Left cardiac atrium (tissue), 4 donors: ENCODE measurements at regions not wholly inside any gene's neighbourhood (a gene's known extent, or its start where the extent isn't known, plus 50 kb on each side); places are given as distances from the start of the nearest gene placed in this dataset.

Source experiments
- ATAC-seq, 2 donors: fragments of 200-7000 bp; cut with Tn5 transposase; one replicate each; pipeline ENCODE4 v1.9.1; 2020; ENCODE audit warnings: mild to moderate bottlenecking in 2 of 2, moderate library complexity in 2 of 2
- DNase-seq: peaks from one replicate; pipeline ENCODE4 v3.0.0-alpha.2; 2020
- intact Hi-C, 2 donors: fragments of 100-400 bp; cut with DNase I; formaldehyde crosslinking; loops; one replicate each; pipeline versions ENCODE4 v1.14.1 to v1.15.1; 2022 to 2023
- donor health status: DM: no; HTN: yes; CAD: no.
- donor health status: DM: no; HTN: yes; CAD: no; lungs with severe emphysema.
- donor health status: DM: yes; HTN: yes; CAD: no.
- donor health status: Dilated cardiomyopathy.

- no peak for ATAC-seq
Measured at GRCh38 chr12:19000836-19001235, 128.7 kb upstream of the PLEKHA5 start.

GRCh38 chr12:19002216-19002615 lies 127.3 kb upstream of the PLEKHA5 start:
- no peak for ATAC-seq
- intact Hi-C loops, result no loop called here
- no peak for DNase-seq

More at GRCh38 chr12:19000836-19001235, 128.7 kb upstream of the PLEKHA5 start:
- DNase-seq, result no peak
- intact Hi-C loops, result no loop called here

- DNase-seq (no peak), ATAC-seq (no peak)
- intact Hi-C loops, result no loop called here
Measured at GRCh38 chr12:19003141-19003540, 126.4 kb upstream of the PLEKHA5 start.

GRCh38 chr12:19003987-19004619 lies 125.4 kb upstream of the PLEKHA5 start:
- no peak for DNase-seq
- intact Hi-C loops, result no loop called here
- no peak for ATAC-seq

- intact Hi-C loops, result no loop called here
- no peak for DNase-seq
- no peak for ATAC-seq
Measured at GRCh38 chr12:19005257-19005801, 124.2 kb upstream of the PLEKHA5 start.

- DNase-seq (no peak), ATAC-seq (no peak)
- intact Hi-C loops, result no loop called here
Measured at GRCh38 chr12:19006626-19007137, 122.9 kb upstream of the PLEKHA5 start.

- ATAC-seq, result no peak
- intact Hi-C loops, result no loop called here
- DNase-seq, result no peak
Measured at GRCh38 chr12:19008102-19008501, 121.4 kb upstream of the PLEKHA5 start.

- intact Hi-C loops, result no loop called here
- ATAC-seq (no peak), DNase-seq (no peak)
Measured at GRCh38 chr12:19010087-19010486, 119.4 kb upstream of the PLEKHA5 start.

GRCh38 chr12:19010726-19011125 lies 118.8 kb upstream of the PLEKHA5 start:
- DNase-seq, result no peak
- ATAC-seq, result no peak
- intact Hi-C loops, result no loop called here

GRCh38 chr12:19012965-19013364 lies 116.6 kb upstream of the PLEKHA5 start:
- intact Hi-C loops, result no loop called here
- no peak for DNase-seq

GRCh38 chr12:19014240-19014639 lies 115.3 kb upstream of the PLEKHA5 start:
- no peak for ATAC-seq
- no peak for DNase-seq
- intact Hi-C loops, result no loop called here

More at GRCh38 chr12:19012965-19013364, 116.6 kb upstream of the PLEKHA5 start:
- no peak for ATAC-seq

- ATAC-seq, result peak in 1 of 2 donors; percentile 61
- no peak for DNase-seq
- intact Hi-C loops, result no loop called here
Measured at GRCh38 chr12:19015285-19015684, 114.2 kb upstream of the PLEKHA5 start.

- peak; percentile 64 to 87 for ATAC-seq
- DNase-seq, result no peak
- intact Hi-C loops, result no loop called here
Measured at GRCh38 chr12:19018302-19018970, 111.1 kb upstream of the PLEKHA5 start.

- intact Hi-C loops, result no loop called here
- ATAC-seq (no peak), DNase-seq (no peak)
Measured at GRCh38 chr12:19021240-19021639, 108.3 kb upstream of the PLEKHA5 start.

GRCh38 chr12:19021646-19022045 lies 107.9 kb upstream of the PLEKHA5 start:
- intact Hi-C loops, result no loop called here
- DNase-seq (no peak), ATAC-seq (no peak)

- DNase-seq (no peak), ATAC-seq (no peak)
- intact Hi-C loops, result no loop called here
Measured at GRCh38 chr12:19025582-19025981, 104.0 kb upstream of the PLEKHA5 start.

- intact Hi-C loops, result no loop called here
- ATAC-seq (no peak), DNase-seq (no peak)
Measured at GRCh38 chr12:19026034-19026433, 103.5 kb upstream of the PLEKHA5 start.

GRCh38 chr12:19026614-19027488 lies 102.7 kb upstream of the PLEKHA5 start:
- intact Hi-C loops, result no loop called here
- no peak for ATAC-seq
- DNase-seq, result no peak

GRCh38 chr12:19030180-19030579 lies 99.4 kb upstream of the PLEKHA5 start:
- intact Hi-C loops, result loop anchor here in 1 of 2 donors (10.0 kb wide), 1 partner anchor 155 kb away; no protein-coding TSS in a partner anchor
- no peak for DNase-seq
- ATAC-seq, result no peak
